IMR-90 (cell line): ENCODE measurements at regions not wholly inside any gene's neighbourhood (a gene's known extent, or its start where the extent isn't known, plus 50 kb on each side); places are given as distances from the start of the nearest gene placed in this dataset.
A peak's percentile ranks its signal among the peaks of the same experiment; 100 is the strongest.

Experiments used
- ATAC-seq: fragments of 200-7000 bp; cut with Tn5 transposase; 2 replicates; pipeline ENCODE4 v1.9.1; 2020; ENCODE audit warnings: low read depth, mild to moderate bottlenecking, moderate library complexity
- BruUV-seq: library from RNA; stranded (reverse); fragments of 400-500 nt; replicated peaks from 2 replicates; lab custom pipeline; 2021; lab: Mats Ljungman, UMichigan
- CTCF ChIA-PET: fragments of 300-600 bp; formaldehyde crosslinking; extraction: SDS; loops from one replicate; lab custom pipeline; 2021; ENCODE audit warnings: antibody characterized with exemption; lab: Yijun Ruan, JAX
- POLR2A ChIA-PET: fragments of 300-600 bp; sonication (Branson Sonifier 250); formaldehyde crosslinking; loops from one replicate; lab custom pipeline; 2022; ENCODE audit warnings: antibody characterized with exemption; ENCODE audit not compliant: unreplicated experiment; lab: Charles Lee
- DNase-seq: peaks from one replicate; pipeline ENCODE4 v3.0.0; 2013
- H2AFZ ChIP-seq: replicated peaks from 2 replicates; pipeline ENCODE3; 2013; ENCODE audit warnings: low read length, mild to moderate bottlenecking; ENCODE audit not compliant: poor library complexity
- H2AK5ac ChIP-seq: 2 replicates; pipeline ENCODE4 v1.6.1; 2013; ENCODE audit warnings: low read depth, low read length, inconsistent platforms
- H2AK9ac ChIP-seq: replicated peaks from 2 replicates; pipeline ENCODE3; 2013; ENCODE audit warnings: mild to moderate bottlenecking, low read depth, low read length, moderate library complexity; ENCODE audit not compliant: poor library complexity
- H2BK120ac ChIP-seq: 2 replicates; pipeline ENCODE4 v1.6.1; 2013; ENCODE audit warnings: low read depth, low read length, inconsistent platforms
- H2BK15ac ChIP-seq: 3 replicates; pipeline ENCODE4 v1.6.1; 2013; ENCODE audit warnings: low read depth, low read length, inconsistent platforms
- H2BK20ac ChIP-seq: 2 replicates; pipeline ENCODE4 v1.6.1; 2013; ENCODE audit warnings: low read depth, mild to moderate bottlenecking, inconsistent platforms, low read length, moderate library complexity
- H2BK5ac ChIP-seq: 2 replicates; pipeline ENCODE4 v1.6.1; 2013; ENCODE audit warnings: mild to moderate bottlenecking, low read depth, low read length, inconsistent platforms; ENCODE audit not compliant: poor library complexity, severe bottlenecking
- H3K14ac ChIP-seq: replicated peaks from 2 replicates; pipeline ENCODE4 v1.6.1; 2013; ENCODE audit warnings: low read depth, low read length, inconsistent platforms
- H3K18ac ChIP-seq: 2 replicates; pipeline ENCODE4 v1.6.1; 2013; ENCODE audit warnings: low read depth, low read length, control low read depth
- H3K23ac ChIP-seq: 2 replicates; pipeline ENCODE4 v1.6.1; 2013; ENCODE audit warnings: low read depth, low read length, inconsistent platforms
- H3K27ac ChIP-seq: 2 replicates; pipeline ENCODE4 v1.5.1; 2013; ENCODE audit warnings: mild to moderate bottlenecking, control low read depth, low read length; ENCODE audit not compliant: insufficient read depth
- H3K27me3 ChIP-seq: 2 replicates; pipeline ENCODE4 v1.6.1; 2013; ENCODE audit warnings: low read length; ENCODE audit not compliant: control insufficient read depth, insufficient read depth
- H3K36me3 ChIP-seq: 2 replicates; pipeline ENCODE4 v1.6.1; 2013; ENCODE audit warnings: low read length, mixed read lengths; ENCODE audit not compliant: control insufficient read depth, insufficient read depth
- H3K4ac ChIP-seq: 2 replicates; pipeline ENCODE4 v1.6.1; 2013; ENCODE audit warnings: low read depth, low read length, inconsistent platforms
- H3K4me1 ChIP-seq: 2 replicates; pipeline ENCODE4 v1.6.1; 2013; ENCODE audit warnings: low read length, mixed read lengths; ENCODE audit not compliant: control insufficient read depth, insufficient read depth
- H3K4me2 ChIP-seq: 2 replicates; pipeline ENCODE4 v1.6.1; 2013; ENCODE audit warnings: low read depth, mild to moderate bottlenecking, control low read depth, low read length, moderate library complexity
- H3K4me3 ChIP-seq: 2 replicates; pipeline ENCODE4 v1.5.1; 2013; ENCODE audit warnings: low read depth, mild to moderate bottlenecking, control low read depth, low read length, moderate library complexity; ENCODE audit not compliant: insufficient read depth
- H3K56ac ChIP-seq: 2 replicates; pipeline ENCODE4 v1.6.1; 2013; ENCODE audit warnings: low read length, inconsistent platforms; ENCODE audit not compliant: insufficient read depth; ENCODE audit errors: extremely low read depth
- H3K79me1 ChIP-seq, 2 experiments: 2 replicates each; pipeline ENCODE4 v1.6.1; 2013; ENCODE audit warnings: low read length in 2 of 2, inconsistent platforms in 1 of 2, low read depth in 1 of 2
- H3K9ac ChIP-seq: 2 replicates; pipeline ENCODE4 v1.6.1; 2013; ENCODE audit warnings: low read depth, low read length, control low read depth
- H3K9me1 ChIP-seq: 2 replicates; pipeline ENCODE4 v1.6.1; 2013; ENCODE audit warnings: low read length, inconsistent platforms; ENCODE audit not compliant: insufficient read depth
- H3K9me3 ChIP-seq: 2 replicates; pipeline ENCODE4 v1.6.1; 2013; ENCODE audit warnings: low read length; ENCODE audit not compliant: control insufficient read depth, insufficient read depth
- H4K20me1 ChIP-seq: 2 replicates; pipeline ENCODE4 v1.6.1; 2013; ENCODE audit warnings: low read length, inconsistent platforms; ENCODE audit not compliant: insufficient read depth
- H4K5ac ChIP-seq: 2 replicates; pipeline ENCODE4 v1.6.1; 2013; ENCODE audit warnings: mild to moderate bottlenecking, low read depth, low read length, control low read depth
- H4K8ac ChIP-seq, 2 experiments: 2 replicates each; pipeline ENCODE4 v1.6.1; 2013; ENCODE audit warnings: low read depth in 2 of 2, low read length in 2 of 2, control low read depth in 1 of 2, inconsistent platforms in 1 of 2
- H4K91ac ChIP-seq: 2 replicates; pipeline ENCODE4 v1.6.1; 2013; ENCODE audit warnings: low read depth, low read length, inconsistent platforms; ENCODE audit not compliant: insufficient read depth
- BHLHE40 ChIP-seq: fragments of 150-350 bp; IDR thresholded peaks from 2 replicates; pipeline ENCODE4 v1.6.1; 2016; ENCODE audit warnings: mild to moderate bottlenecking, low read depth, low read length
- CEBPB ChIP-seq: IDR thresholded peaks from 2 replicates; pipeline ENCODE4 v1.6.1; 2012; ENCODE audit warnings: low read depth, low read length, improper control_type of control experiment
- CHD1 ChIP-seq: IDR thresholded peaks from 2 replicates; pipeline ENCODE4 v1.6.1; 2012; ENCODE audit warnings: low read depth, low read length, improper control_type of control experiment
- CTCF ChIP-seq: conservative IDR thresholded peaks from 2 replicates; pipeline ENCODE4 v1.5.1; 2012; ENCODE audit warnings: mild to moderate bottlenecking, low read depth, low read length, improper control_type of control experiment
- ELK1 ChIP-seq: fragments of 150-350 bp; IDR thresholded peaks from 2 replicates; pipeline ENCODE4 v1.6.1; 2016; ENCODE audit warnings: low read depth, mild to moderate bottlenecking, low read length, moderate library complexity, borderline replicate concordance
- FOS ChIP-seq: fragments of 150-350 bp; IDR thresholded peaks from 2 replicates; pipeline ENCODE4 v1.6.1; 2016; ENCODE audit warnings: low read depth, low read length
- MAFK ChIP-seq: IDR thresholded peaks from 2 replicates; pipeline ENCODE4 v1.6.1; 2012; ENCODE audit warnings: low read depth, low read length, improper control_type of control experiment
- MAZ ChIP-seq: IDR thresholded peaks from 2 replicates; pipeline ENCODE4 v1.6.1; 2012; ENCODE audit warnings: low read depth, mild to moderate bottlenecking, low read length, improper control_type of control experiment, moderate library complexity, borderline replicate concordance
- MXI1 ChIP-seq: IDR thresholded peaks from 2 replicates; pipeline ENCODE4 v1.6.1; 2012; ENCODE audit warnings: low read depth, mild to moderate bottlenecking, low read length, moderate library complexity, borderline replicate concordance
- NFE2L2 ChIP-seq: fragments of 150-350 bp; IDR thresholded peaks from 2 replicates; pipeline ENCODE4 v1.6.1; 2016; ENCODE audit warnings: low read depth, mild to moderate bottlenecking, low read length
- POLR2A ChIP-seq: IDR thresholded peaks from 2 replicates; pipeline ENCODE4 v1.6.1; 2012; ENCODE audit warnings: mild to moderate bottlenecking, low read depth, low read length
- RAD21 ChIP-seq: IDR thresholded peaks from 2 replicates; pipeline ENCODE4 v1.6.1; 2012; ENCODE audit warnings: low read length, improper control_type of control experiment
- RCOR1 ChIP-seq: IDR thresholded peaks from 2 replicates; pipeline ENCODE4 v1.6.1; 2012; ENCODE audit warnings: mild to moderate bottlenecking, low read length, improper control_type of control experiment; ENCODE audit not compliant: insufficient replicate concordance
- RFX5 ChIP-seq: IDR thresholded peaks from 2 replicates; pipeline ENCODE4 v1.8.0; 2012; ENCODE audit warnings: low read depth, mild to moderate bottlenecking, low read length, moderate library complexity
- SMC3 ChIP-seq: fragments of 150-350 bp; IDR thresholded peaks from 2 replicates; pipeline ENCODE4 v1.6.1; 2016; ENCODE audit warnings: low read depth, mild to moderate bottlenecking, antibody characterized with exemption, low read length, moderate library complexity
- USF2 ChIP-seq: fragments of 150-350 bp; IDR thresholded peaks from 2 replicates; pipeline ENCODE4 v1.6.1; 2017; ENCODE audit warnings: mild to moderate bottlenecking, antibody characterized with exemption, low read length, low read depth
- WGBS, 2 experiments: methylation state at CpG; one replicate each; pipeline versions ENCODE4 v1.1.5 to v1.1.7; 2013; ENCODE audit warnings: missing lambda C conversion rate in 2 of 2; ENCODE audit not compliant: insufficient read length in 1 of 2; ENCODE audit errors: extremely low coverage in 2 of 2; 5-methylcytosine and 5-hydroxymethylcytosine counted together
- dilution Hi-C: fragments of 300-500 bp; cut with HindIII; formaldehyde crosslinking; loops from one replicate; pipeline ENCODE4 v1.14.3; 2018; ENCODE audit warnings: low sequenced_read_pairs; ENCODE audit not compliant: unreplicated experiment
- in situ Hi-C: fragments of 300-500 bp; cut with MboI; formaldehyde crosslinking; loops from 3 replicates; pipeline ENCODE4 v1.14.3; 2019; ENCODE audit warnings: low sequenced_read_pairs, inconsistent platforms, mixed read lengths
- intact Hi-C: fragments of 100-400 bp; cut with micrococcal nuclease; formaldehyde crosslinking; loops from 2 replicates; pipeline ENCODE4 v1.10.0; 2022

- Histone ChIP-seq H4K20me1 (no peaks in the 10 kb centered on the region), H3K79me1 (no peaks in the 10 kb centered on the region), H4K5ac (no peak overlapping the region), H3K27ac (no peak overlapping the region), H3K4me3 (no peak overlapping the region), H2AK5ac (no peak overlapping the region), H4K91ac (no peak overlapping the region), H2BK15ac (0 out of 3 replicates have a peak overlapping the region, but pooled peaks have one; percentile 4), H3K36me3 (no peaks in the 10 kb centered on the region), H3K27me3 (no peaks in the 10 kb centered on the region), H2AFZ (no peak overlapping the region), H3K9me1 (no peaks in the 10 kb centered on the region; the same call in 1 of the 2 replicates), H3K9ac (no peak overlapping the region), H3K14ac (no peak overlapping the region), H3K23ac (no peak overlapping the region), H4K8ac (no peak overlapping the region), H2BK120ac (no peak overlapping the region), H3K4ac (no peak overlapping the region), H3K9me3 (no peaks in the 10 kb centered on the region), H2BK5ac (no peak overlapping the region), H3K4me1 (no peaks in the 10 kb centered on the region), H2AK9ac (no peak overlapping the region), H3K18ac (no peak overlapping the region), H2BK20ac (no peak overlapping the region), H3K56ac (no peak overlapping the region), H3K4me2 (no peak overlapping the region)
- POLR2A ChIA-PET, result no interaction called here
- intact Hi-C loops (no loop called here), in situ Hi-C loops (no loop called here), dilution Hi-C loops (no loop called here)
- no TSS peak for BruUV-seq
- CTCF ChIA-PET, result no interaction called here
- no CpG with 5 or more reads among the region's 6 CpGs for WGBS, 2 experiments
- ATAC-seq (no peak), DNase-seq (no peak)
- no peak for TF ChIP-seq RAD21
- TF ChIP-seq SMC3, result no peak
- no peak for TF ChIP-seq MAFK
- no peak for TF ChIP-seq RCOR1
- TF ChIP-seq CHD1, result no peak
- no peak for TF ChIP-seq FOS
- TF ChIP-seq USF2, result no peak
- no peak for TF ChIP-seq ELK1
- no peak for TF ChIP-seq MXI1
- no peak for TF ChIP-seq BHLHE40
- TF ChIP-seq NFE2L2, result no peak
- no peak for TF ChIP-seq CEBPB
- TF ChIP-seq RFX5, result no peak
- no peak for TF ChIP-seq CTCF
- TF ChIP-seq POLR2A, result no peak
- TF ChIP-seq MAZ, result no peak
Observed at GRCh38 chr6:105495515-105495914, 92.6 kb upstream of the PREP start.
